ENCODE measurements at regions not wholly inside any gene's neighbourhood (a gene's known extent, or its start where the extent isn't known, plus 50 kb on each side); places are given as distances from the start of the nearest gene placed in this dataset.

- H4K20me1 ChIP-seq (ENCODE audit: insufficient read depth): no peaks in the 10 kb centered on the region
- BruUV-seq (replicated peaks): no TSS peak
- H3K79me2 ChIP-seq (ENCODE audit: insufficient read depth, low read length): no peaks in the 10 kb centered on the region
- no peak overlapping the region for H3K4me3 ChIP-seq (replicated peaks in 1 of 2; ENCODE audit: low read depth in 1 of 2, low read length in 2 of 2)
- H2AFZ ChIP-seq (ENCODE audit: low read depth, low read length, poor library complexity, severe bottlenecking): no peak overlapping the region
- H3K27me3 ChIP-seq (ENCODE audit: insufficient read depth, low read length): no peaks in the 10 kb centered on the region
- no peaks in the 10 kb centered on the region for H3K9me2 ChIP-seq (ENCODE audit: insufficient read depth)
- no peak overlapping the region for H3K27ac ChIP-seq (ENCODE audit: low read depth, low read length)
- TF ChIP-seq CEBPB (IDR thresholded peaks at IDR 0.05; ENCODE audit: low read depth) (no peak), EZH2 (IDR thresholded peaks at IDR 0.05) (no peak)
- no peak overlapping the region for H3K9ac ChIP-seq (ENCODE audit: low read length)
- H3K36me3 ChIP-seq (ENCODE audit: control insufficient read depth in 1 of 2, insufficient read depth in 2 of 2, low read length in 2 of 2): no peaks in the 10 kb centered on the region
- H3K4me2 ChIP-seq (ENCODE audit: low read length): no peak overlapping the region
- intact Hi-C loops (cut with micrococcal nuclease): no loop called here
- DNase-seq (ENCODE audit: low read depth, low spot score) (no peak), ATAC-seq (no peak)
- ChIA-PET RAD21 (ENCODE audit: low non-redundant PET in 1 of 2, low total read pairs in 2 of 2, uncharacterized antibody in 2 of 2, unreplicated experiment in 2 of 2) (no interaction called here), POLR2A (no interaction called here), CTCF (no interaction called here)
- H3K4me1 ChIP-seq (ENCODE audit: control insufficient read depth in 1 of 2, insufficient read depth in 2 of 2, low read length in 2 of 2): no peaks in the 10 kb centered on the region
- H3K9me3 ChIP-seq (ENCODE audit: control insufficient read depth in 1 of 2, insufficient read depth in 1 of 2, low read depth in 1 of 2, low read length in 2 of 2): peaks cover 13 to 25% of the 10 kb centered on the region in 2 experiments; a peak in 2 of 4 replicates
Observed at GRCh38 chr21:19198801-19199200, 795.2 kb upstream of the TMPRSS15 start.

GRCh38 chr21:19218163-19218562, 814.6 kb upstream of the TMPRSS15 start:
- ChIA-PET CTCF (no interaction called here), RAD21 (ENCODE audit: low non-redundant PET in 1 of 2, low total read pairs in 2 of 2, uncharacterized antibody in 2 of 2, unreplicated experiment in 2 of 2) (no interaction called here), POLR2A (no interaction called here)
- intact Hi-C loops (cut with micrococcal nuclease): no loop called here
- no peak overlapping the region for H3K4me2 ChIP-seq (ENCODE audit: low read length)
- no peaks in the 10 kb centered on the region for H3K79me2 ChIP-seq (ENCODE audit: insufficient read depth, low read length)
- TF ChIP-seq MAX (IDR thresholded peaks at IDR 0.05) (no peak), ATF3 (IDR thresholded peaks at IDR 0.05) (no peak), POLR2A (IDR thresholded peaks at IDR 0.05; ENCODE audit: borderline replicate concordance, extremely low read depth, insufficient read depth, insufficient read length) (no peak), ZFX (IDR thresholded peaks at IDR 0.05) (no peak), TCF7L2 (IDR thresholded peaks at IDR 0.05; ENCODE audit: borderline replicate concordance, extremely low read depth, insufficient read depth, insufficient read length) (no peak), ELF1 (IDR thresholded peaks at IDR 0.05; ENCODE audit: borderline replicate concordance, low read depth) (no peak), SIN3A (IDR thresholded peaks at IDR 0.05; ENCODE audit: low read depth) (no peak), JUND (IDR thresholded peaks at IDR 0.05) (no peak), ZBTB33 (IDR thresholded peaks at IDR 0.05; ENCODE audit: extremely low read depth, insufficient replicate concordance, low read length) (no peak)
- DNase-seq (ENCODE audit: low read depth, low spot score) (no peak), ATAC-seq (no peak)
- H3K9me3 ChIP-seq (ENCODE audit: control insufficient read depth in 1 of 2, insufficient read depth in 1 of 2, low read depth in 1 of 2, low read length in 2 of 2): peaks cover 4 to 12% of the 10 kb centered on the region in 2 experiments; a peak in 3 of 4 replicates
- H3K4me1 ChIP-seq (ENCODE audit: control insufficient read depth in 1 of 2, insufficient read depth in 2 of 2, low read length in 2 of 2): no peaks in the 10 kb centered on the region
- H3K27me3 ChIP-seq (ENCODE audit: insufficient read depth, low read length): no peaks in the 10 kb centered on the region
- no peak overlapping the region for H3K9ac ChIP-seq (ENCODE audit: low read length)
- no TSS peak for BruUV-seq (replicated peaks)
- no peak overlapping the region for H2AFZ ChIP-seq (ENCODE audit: low read depth, low read length, poor library complexity, severe bottlenecking)
- no peak overlapping the region for H3K4me3 ChIP-seq (replicated peaks in 1 of 2; ENCODE audit: low read depth in 1 of 2, low read length in 2 of 2)
- no peaks in the 10 kb centered on the region for H3K36me3 ChIP-seq (ENCODE audit: control insufficient read depth in 1 of 2, insufficient read depth in 2 of 2, low read length in 2 of 2)
- H3K9me2 ChIP-seq (ENCODE audit: insufficient read depth): no peaks in the 10 kb centered on the region
- no peak overlapping the region for H3K27ac ChIP-seq (ENCODE audit: low read depth, low read length)
- no peaks in the 10 kb centered on the region for H4K20me1 ChIP-seq (ENCODE audit: insufficient read depth)

All from HCT116 (cell line).